ENCODE measurements at regions not wholly inside any gene's neighbourhood (a gene's known extent, or its start where the extent isn't known, plus 50 kb on each side); places are given as distances from the start of the nearest gene placed in this dataset.

DNA sequence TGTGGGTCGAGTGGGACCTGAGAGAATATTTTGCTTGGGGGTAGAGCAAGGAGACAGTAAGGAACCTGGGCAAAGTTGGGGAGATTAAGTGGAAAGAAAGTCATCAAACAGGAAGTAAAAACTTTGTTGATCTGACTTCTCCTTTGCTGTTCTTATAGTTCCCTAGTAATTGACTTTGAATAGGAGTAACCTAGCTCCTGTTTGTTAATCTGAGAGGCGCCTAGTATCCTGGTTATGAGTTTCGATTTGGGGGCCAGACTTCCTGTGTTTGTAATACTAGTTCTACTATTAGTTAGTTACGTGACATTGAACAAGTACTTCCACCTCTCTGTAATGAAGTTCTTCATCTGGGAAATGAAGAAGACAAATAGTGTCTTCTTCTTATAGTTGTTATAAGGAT, 99.1 kb downstream of the ZNF365 start:
- Histone ChIP-seq H2AFZ (ENCODE audit: control insufficient read depth, low read length) (no peak overlapping the region), H3K79me2 (ENCODE audit: control insufficient read depth, insufficient read depth, low read length) (no peaks in the 10 kb centered on the region), H4K20me1 (ENCODE audit: control insufficient read depth, extremely low read depth, insufficient read depth, low read length) (no peaks in the 10 kb centered on the region), H3K4me3 (ENCODE audit: control insufficient read depth in 2 of 3, extremely low read depth in 1 of 3, insufficient read depth in 2 of 3, low read depth in 1 of 3, low read length in 3 of 3) (no peak overlapping the region), H3K36me3 (ENCODE audit: control insufficient read depth in 2 of 2, extremely low read depth in 1 of 2, insufficient read depth in 2 of 2, low read length in 2 of 2) (no peaks in the 10 kb centered on the region), H3K9ac (ENCODE audit: control insufficient read depth, extremely low read depth, insufficient read depth, low read length) (no peak overlapping the region), H3K4me1 (ENCODE audit: control insufficient read depth, extremely low read depth, insufficient read depth, low read length) (no peaks in the 10 kb centered on the region), H3K9me3 (ENCODE audit: control insufficient read depth, low read depth, low read length) (no peaks in the 10 kb centered on the region), H3K27me3 (ENCODE audit: control insufficient read depth, extremely low read depth, insufficient read depth, low read length) (no peaks in the 10 kb centered on the region), H3K4me2 (ENCODE audit: control insufficient read depth, extremely low read depth, insufficient read depth, low read depth, low read length) (no peak overlapping the region), H3K9me1 (ENCODE audit: control insufficient read depth, extremely low read depth, insufficient read depth, low read length) (no peaks in the 10 kb centered on the region), H3K27ac (ENCODE audit: control insufficient read depth, insufficient read depth, low read length) (no peak overlapping the region)
- FAIRE-seq = no peak
- DNase-seq (ENCODE audit: low read depth, low spot score) = no peak
- dilution Hi-C loops (cut with MboI; ENCODE audit: extremely low pct_ligation_motif_present, low sequenced_read_pairs) = no loop called here
- TF ChIP-seq, protein P1, sequence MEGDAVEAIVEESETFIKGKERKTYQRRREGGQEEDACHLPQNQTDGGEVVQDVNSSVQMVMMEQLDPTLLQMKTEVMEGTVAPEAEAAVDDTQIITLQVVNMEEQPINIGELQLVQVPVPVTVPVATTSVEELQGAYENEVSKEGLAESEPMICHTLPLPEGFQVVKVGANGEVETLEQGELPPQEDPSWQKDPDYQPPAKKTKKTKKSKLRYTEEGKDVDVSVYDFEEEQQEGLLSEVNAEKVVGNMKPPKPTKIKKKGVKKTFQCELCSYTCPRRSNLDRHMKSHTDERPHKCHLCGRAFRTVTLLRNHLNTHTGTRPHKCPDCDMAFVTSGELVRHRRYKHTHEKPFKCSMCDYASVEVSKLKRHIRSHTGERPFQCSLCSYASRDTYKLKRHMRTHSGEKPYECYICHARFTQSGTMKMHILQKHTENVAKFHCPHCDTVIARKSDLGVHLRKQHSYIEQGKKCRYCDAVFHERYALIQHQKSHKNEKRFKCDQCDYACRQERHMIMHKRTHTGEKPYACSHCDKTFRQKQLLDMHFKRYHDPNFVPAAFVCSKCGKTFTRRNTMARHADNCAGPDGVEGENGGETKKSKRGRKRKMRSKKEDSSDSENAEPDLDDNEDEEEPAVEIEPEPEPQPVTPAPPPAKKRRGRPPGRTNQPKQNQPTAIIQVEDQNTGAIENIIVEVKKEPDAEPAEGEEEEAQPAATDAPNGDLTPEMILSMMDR (optimal IDR thresholded peaks at IDR 0.05 in 1 of 3, IDR thresholded peaks at IDR 0.05 in 1 of 3, conservative IDR thresholded peaks at IDR 0.05 in 1 of 3; ENCODE audit: extremely low read depth in 1 of 3, insufficient read depth in 2 of 3, low read length in 3 of 3) = no peak

DNA sequence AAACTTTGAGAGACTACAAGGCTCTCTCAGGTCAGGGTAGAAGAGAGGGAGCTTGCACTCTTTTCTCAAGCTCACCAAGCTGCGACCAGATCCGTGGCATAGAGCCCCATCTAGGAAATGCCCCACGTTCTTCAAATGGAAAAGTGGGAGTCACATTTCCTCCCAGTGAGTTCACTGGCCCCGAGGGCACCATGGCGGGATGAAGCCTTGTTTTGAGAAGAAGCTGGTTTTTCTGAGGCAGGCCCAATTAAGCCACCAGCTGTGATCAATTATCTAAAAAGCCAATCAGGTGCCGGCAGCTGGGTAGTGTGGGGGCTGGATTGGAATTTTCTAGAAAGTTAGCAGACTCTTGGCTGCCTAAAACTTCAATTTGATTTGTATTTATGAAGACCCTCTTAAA, 101.4 kb downstream of the ZNF365 start:
- no peak for FAIRE-seq
- Histone ChIP-seq H3K4me1 (ENCODE audit: control insufficient read depth, extremely low read depth, insufficient read depth, low read length) (no peaks in the 10 kb centered on the region), H4K20me1 (ENCODE audit: control insufficient read depth, extremely low read depth, insufficient read depth, low read length) (no peaks in the 10 kb centered on the region), H3K4me3 (ENCODE audit: control insufficient read depth in 2 of 3, extremely low read depth in 1 of 3, insufficient read depth in 2 of 3, low read depth in 1 of 3, low read length in 3 of 3) (no peak overlapping the region), H3K9ac (ENCODE audit: control insufficient read depth, extremely low read depth, insufficient read depth, low read length) (no peak overlapping the region), H3K9me3 (ENCODE audit: control insufficient read depth, low read depth, low read length) (no peaks in the 10 kb centered on the region), H3K9me1 (ENCODE audit: control insufficient read depth, extremely low read depth, insufficient read depth, low read length) (no peaks in the 10 kb centered on the region), H3K27ac (ENCODE audit: control insufficient read depth, insufficient read depth, low read length) (no peak overlapping the region), H3K36me3 (ENCODE audit: control insufficient read depth in 2 of 2, extremely low read depth in 1 of 2, insufficient read depth in 2 of 2, low read length in 2 of 2) (no peaks in the 10 kb centered on the region), H3K4me2 (ENCODE audit: control insufficient read depth, extremely low read depth, insufficient read depth, low read depth, low read length) (no peak overlapping the region), H2AFZ (ENCODE audit: control insufficient read depth, low read length) (no peak overlapping the region), H3K27me3 (ENCODE audit: control insufficient read depth, extremely low read depth, insufficient read depth, low read length) (no peaks in the 10 kb centered on the region), H3K79me2 (ENCODE audit: control insufficient read depth, insufficient read depth, low read length) (no peaks in the 10 kb centered on the region)
- TF ChIP-seq EZH2 (IDR thresholded peaks at IDR 0.05; ENCODE audit: low read length) = no peak
- TF ChIP-seq, protein P1 (optimal IDR thresholded peaks at IDR 0.05 in 1 of 3, IDR thresholded peaks at IDR 0.05 in 1 of 3, conservative IDR thresholded peaks at IDR 0.05 in 1 of 3; ENCODE audit: extremely low read depth in 1 of 3, insufficient read depth in 2 of 3, low read length in 3 of 3) = no peak
- DNase-seq (ENCODE audit: low read depth, low spot score) = no peak
- dilution Hi-C loops (cut with MboI; ENCODE audit: extremely low pct_ligation_motif_present, low sequenced_read_pairs) = no loop called here
